Caco-2 (cell line): ENCODE measurements at regions not wholly inside any gene's neighbourhood (a gene's known extent, or its start where the extent isn't known, plus 50 kb on each side); places are given as distances from the start of the nearest gene placed in this dataset.

Experiments used
- BruUV-seq: library from RNA; stranded (reverse); fragments of 400-500 nt; replicated peaks from 2 replicates; lab custom pipeline; 2021; lab: Mats Ljungman, UMichigan
- CTCF ChIA-PET: fragments of 300-600 bp; sonication (Branson Sonifier 250); formaldehyde crosslinking; loops from one replicate; lab custom pipeline; 2022; ENCODE audit warnings: antibody characterized with exemption; lab: Charles Lee
- POLR2A ChIA-PET: fragments of 300-600 bp; sonication (Branson Sonifier 250); formaldehyde crosslinking; loops from one replicate; lab custom pipeline; 2022; ENCODE audit warnings: antibody characterized with exemption; lab: Charles Lee
- DNase-seq, 2 experiments: peaks; one replicate each; pipeline versions ENCODE4 v3.0.0 to v3.0.0-alpha.2; 2020 to 2022
- H3K27me3 ChIP-seq: replicated peaks from 2 replicates; pipeline ENCODE4 v1.6.0; 2011; ENCODE audit warnings: low read length; ENCODE audit not compliant: control insufficient read depth, insufficient read depth
- H3K36me3 ChIP-seq: 2 replicates; pipeline ENCODE4 v1.5.1; 2011; ENCODE audit warnings: low read length; ENCODE audit not compliant: control insufficient read depth, insufficient read depth
- H3K4me1 ChIP-seq: fragments of 250-450 bp; sonication (Bioruptor Pico); 2 replicates; pipeline ENCODE4 v1.5.1; 2020; ENCODE audit warnings: mild to moderate bottlenecking
- H3K4me3 ChIP-seq: 2 replicates; pipeline ENCODE4 v1.5.1; 2011; ENCODE audit warnings: low read depth, mild to moderate bottlenecking, control low read depth, low read length
- H3K9me3 ChIP-seq: fragments of 250-450 bp; sonication (Bioruptor Pico); 2 replicates; pipeline ENCODE4 v1.5.1; 2020; ENCODE audit warnings: mild to moderate bottlenecking, moderate library complexity
- H3K27ac Mint-ChIP-seq: one replicate; pipeline ENCODE4 v1.8.0; 2022; ENCODE audit warnings: mixed read lengths; ENCODE audit not compliant: unreplicated experiment
- H3K27me3 Mint-ChIP-seq: one replicate; pipeline ENCODE4 v1.8.0; 2022; ENCODE audit warnings: mixed read lengths; ENCODE audit not compliant: insufficient read depth, unreplicated experiment
- H3K36me3 Mint-ChIP-seq: one replicate; pipeline ENCODE4 v1.8.0; 2022; ENCODE audit warnings: mild to moderate bottlenecking, mixed read lengths; ENCODE audit not compliant: insufficient read depth, unreplicated experiment
- H3K4me1 Mint-ChIP-seq: one replicate; pipeline ENCODE4 v1.8.0; 2022; ENCODE audit warnings: low read depth, mixed read lengths; ENCODE audit not compliant: unreplicated experiment
- H3K4me3 Mint-ChIP-seq: one replicate; pipeline ENCODE4 v1.8.0; 2022; ENCODE audit warnings: mild to moderate bottlenecking, moderate library complexity, mixed read lengths; ENCODE audit not compliant: unreplicated experiment
- H3K9me3 Mint-ChIP-seq: one replicate; pipeline ENCODE4 v1.8.0; 2022; ENCODE audit warnings: mixed read lengths; ENCODE audit not compliant: unreplicated experiment
- intact Hi-C: fragments of 100-400 bp; cut with micrococcal nuclease; formaldehyde crosslinking; loops from one replicate; pipeline ENCODE4 v1.10.0; 2022; ENCODE audit not compliant: unreplicated experiment
- TF ChIP-seq, protein P1 (sequence below), 2 experiments: fragments of 200-600 bp in 1 of 2; IDR thresholded peaks; 1 replicate in 1 of 2; 2 replicates in 1 of 2; pipeline versions ENCODE4 v1.5.1 to v1.8.0; 2011 to 2022; ENCODE audit warnings: antibody characterized with exemption in 1 of 2, control low read depth in 1 of 2, inconsistent platforms in 1 of 2, low read depth in 1 of 2, low read length in 1 of 2, mild to moderate bottlenecking in 1 of 2, moderate library complexity in 1 of 2; ENCODE audit not compliant: insufficient read depth in 1 of 2, severe bottlenecking in 1 of 2, unreplicated experiment in 1 of 2

DNA sequence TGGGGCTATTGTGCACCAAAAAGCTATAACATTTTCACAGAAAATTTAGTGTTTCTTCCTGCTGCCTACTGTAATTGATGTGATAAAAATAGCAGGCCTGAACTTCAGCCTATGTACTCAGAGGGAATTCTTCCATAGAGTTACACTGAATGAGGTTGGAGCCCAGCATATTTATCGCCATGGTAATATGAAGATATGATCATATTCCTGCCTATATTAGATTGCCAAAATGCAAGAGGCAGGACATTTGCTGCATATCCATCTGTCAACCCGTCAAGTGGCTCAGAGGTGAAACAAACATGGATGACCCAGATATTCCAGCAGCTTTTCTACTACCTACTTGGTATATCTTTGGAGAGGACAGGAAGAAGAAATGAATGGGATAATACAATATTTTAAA, 1150.6 kb downstream of the TBL1XR1 start:
- H3K27ac Mint-ChIP-seq = no peak overlapping the region
- no peaks in the 10 kb centered on the region for H3K27me3 ChIP-seq
- H3K4me3 Mint-ChIP-seq = no peak overlapping the region
- DNase-seq = no peak
- intact Hi-C loops = no loop called here
- no peaks in the 10 kb centered on the region for H3K4me1 Mint-ChIP-seq
- no TSS peak for BruUV-seq
- ChIA-PET CTCF (no interaction called here), POLR2A (no interaction called here)
- H3K4me3 ChIP-seq = no peak overlapping the region
- H3K9me3 ChIP-seq = no peaks in the 10 kb centered on the region
- H3K36me3 Mint-ChIP-seq = no peaks in the 10 kb centered on the region
- H3K27me3 Mint-ChIP-seq = no peaks in the 10 kb centered on the region
- TF ChIP-seq, protein P1, sequence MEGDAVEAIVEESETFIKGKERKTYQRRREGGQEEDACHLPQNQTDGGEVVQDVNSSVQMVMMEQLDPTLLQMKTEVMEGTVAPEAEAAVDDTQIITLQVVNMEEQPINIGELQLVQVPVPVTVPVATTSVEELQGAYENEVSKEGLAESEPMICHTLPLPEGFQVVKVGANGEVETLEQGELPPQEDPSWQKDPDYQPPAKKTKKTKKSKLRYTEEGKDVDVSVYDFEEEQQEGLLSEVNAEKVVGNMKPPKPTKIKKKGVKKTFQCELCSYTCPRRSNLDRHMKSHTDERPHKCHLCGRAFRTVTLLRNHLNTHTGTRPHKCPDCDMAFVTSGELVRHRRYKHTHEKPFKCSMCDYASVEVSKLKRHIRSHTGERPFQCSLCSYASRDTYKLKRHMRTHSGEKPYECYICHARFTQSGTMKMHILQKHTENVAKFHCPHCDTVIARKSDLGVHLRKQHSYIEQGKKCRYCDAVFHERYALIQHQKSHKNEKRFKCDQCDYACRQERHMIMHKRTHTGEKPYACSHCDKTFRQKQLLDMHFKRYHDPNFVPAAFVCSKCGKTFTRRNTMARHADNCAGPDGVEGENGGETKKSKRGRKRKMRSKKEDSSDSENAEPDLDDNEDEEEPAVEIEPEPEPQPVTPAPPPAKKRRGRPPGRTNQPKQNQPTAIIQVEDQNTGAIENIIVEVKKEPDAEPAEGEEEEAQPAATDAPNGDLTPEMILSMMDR (IDR thresholded peaks at IDR 0.05; ENCODE audit: insufficient read depth in 1 of 2, low read depth in 1 of 2, low read length in 1 of 2, severe bottlenecking in 1 of 2, unreplicated experiment in 1 of 2) = no peak
- no peaks in the 10 kb centered on the region for H3K36me3 ChIP-seq
- no peaks in the 10 kb centered on the region for H3K4me1 ChIP-seq
- H3K9me3 Mint-ChIP-seq = no peaks in the 10 kb centered on the region

- Mint-ChIP-seq H3K27me3 (no peaks in the 10 kb centered on the region), H3K4me1 (no peaks in the 10 kb centered on the region), H3K9me3 (no peaks in the 10 kb centered on the region), H3K4me3 (no peak overlapping the region), H3K27ac (no peak overlapping the region), H3K36me3 (no peaks in the 10 kb centered on the region)
- Histone ChIP-seq H3K36me3 (no peaks in the 10 kb centered on the region), H3K9me3 (no peaks in the 10 kb centered on the region), H3K27me3 (no peaks in the 10 kb centered on the region), H3K4me1 (no peaks in the 10 kb centered on the region), H3K4me3 (no peak overlapping the region)
- ChIA-PET CTCF (no interaction called here), POLR2A (no interaction called here)
- intact Hi-C loops = no loop called here
- TF ChIP-seq, protein P1 (IDR thresholded peaks at IDR 0.05; ENCODE audit: insufficient read depth in 1 of 2, low read depth in 1 of 2, low read length in 1 of 2, severe bottlenecking in 1 of 2, unreplicated experiment in 1 of 2) = no peak
- BruUV-seq = no TSS peak
- no peak for DNase-seq
Measured at GRCh38 chr3:176041812-176042211, 1155.5 kb downstream of the TBL1XR1 start.

DNA sequence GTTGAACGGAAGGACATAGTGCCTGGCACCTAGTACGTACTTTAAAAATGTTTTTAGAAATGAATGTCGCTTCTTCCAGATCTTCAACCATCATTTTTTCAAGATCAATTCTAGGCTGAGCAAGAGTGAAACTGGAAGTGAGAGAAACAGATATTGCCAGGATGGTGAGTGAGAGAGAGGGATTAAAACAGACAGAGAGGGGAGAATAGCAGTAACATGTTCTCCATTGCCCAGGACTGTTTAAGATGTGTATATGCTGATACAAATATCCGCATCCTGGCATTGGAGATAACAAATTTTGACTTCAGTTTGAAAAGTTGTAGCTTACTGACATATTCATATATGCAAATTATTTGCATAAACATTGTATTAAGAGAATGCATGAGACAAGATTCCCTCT, 1156.1 kb downstream of the TBL1XR1 start:
- H3K4me1 Mint-ChIP-seq = no peaks in the 10 kb centered on the region
- no peak for DNase-seq
- ChIA-PET POLR2A (no interaction called here), CTCF (no interaction called here)
- no peak overlapping the region for H3K4me3 Mint-ChIP-seq
- TF ChIP-seq, protein P1 (IDR thresholded peaks at IDR 0.05; ENCODE audit: insufficient read depth in 1 of 2, low read depth in 1 of 2, low read length in 1 of 2, severe bottlenecking in 1 of 2, unreplicated experiment in 1 of 2) = no peak
- Histone ChIP-seq H3K36me3 (no peaks in the 10 kb centered on the region), H3K9me3 (no peaks in the 10 kb centered on the region), H3K4me1 (no peaks in the 10 kb centered on the region), H3K4me3 (no peak overlapping the region), H3K27me3 (no peaks in the 10 kb centered on the region)
- no peaks in the 10 kb centered on the region for H3K36me3 Mint-ChIP-seq
- H3K27me3 Mint-ChIP-seq = no peaks in the 10 kb centered on the region
- no peak overlapping the region for H3K27ac Mint-ChIP-seq
- no TSS peak for BruUV-seq
- intact Hi-C loops = no loop called here
- no peaks in the 10 kb centered on the region for H3K9me3 Mint-ChIP-seq
